GDM1 (cell line): ENCODE measurements at regions not wholly inside any gene's neighbourhood (a gene's known extent, or its start where the extent isn't known, plus 50 kb on each side); places are given as distances from the start of the nearest gene placed in this dataset.

Source experiments
- DNase-seq: peaks from one replicate; lab custom pipeline; 2025; lab: John Stamatoyannopoulos, UW

DNA sequence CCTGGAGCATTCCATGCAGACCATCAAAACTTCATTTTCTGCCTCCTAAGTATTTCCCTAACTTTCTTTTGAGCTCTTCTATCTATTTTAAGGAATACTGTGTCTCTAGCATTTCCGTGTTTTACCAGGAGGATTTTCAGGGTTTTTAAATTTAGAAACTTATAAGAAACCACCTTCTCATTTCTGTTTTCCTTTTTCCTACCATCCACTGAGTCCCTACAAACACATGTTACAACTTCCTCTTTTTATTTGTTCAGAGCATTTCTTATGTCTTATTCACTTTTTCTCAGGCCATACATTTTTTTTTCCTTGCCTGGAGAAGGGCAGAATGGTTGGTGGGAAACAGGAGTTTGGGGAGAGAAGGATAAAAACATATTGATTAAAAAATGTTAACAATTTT lies 130.0 kb upstream of the BMP5 start:
- no peak for DNase-seq

- DNase-seq = no peak
These were observed 129.0 kb upstream of the BMP5 start for GRCh38 chr6:56004426-56004825.

DNA sequence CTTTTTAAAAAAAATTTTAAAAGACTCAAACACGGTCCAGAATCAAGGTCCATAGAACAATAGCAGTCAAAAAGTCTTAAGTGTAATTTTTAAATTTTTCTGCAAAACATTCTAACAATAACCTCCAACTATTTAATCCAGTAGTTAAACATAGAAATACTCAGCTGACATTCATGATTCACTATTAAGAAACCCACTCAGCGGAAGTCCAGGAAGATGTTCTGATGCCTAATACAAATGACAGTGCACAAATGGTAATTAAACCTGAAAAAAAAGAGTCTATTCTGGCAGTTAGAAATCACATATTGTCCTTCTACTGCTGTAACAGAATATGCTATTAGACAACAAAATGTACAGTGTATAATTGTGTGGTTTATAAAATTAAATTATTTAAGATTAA lies 128.2 kb upstream of the BMP5 start:
- DNase-seq = no peak

GRCh38 chr6:56002336-56002735 lies 126.9 kb upstream of the BMP5 start:
- no peak for DNase-seq

DNA sequence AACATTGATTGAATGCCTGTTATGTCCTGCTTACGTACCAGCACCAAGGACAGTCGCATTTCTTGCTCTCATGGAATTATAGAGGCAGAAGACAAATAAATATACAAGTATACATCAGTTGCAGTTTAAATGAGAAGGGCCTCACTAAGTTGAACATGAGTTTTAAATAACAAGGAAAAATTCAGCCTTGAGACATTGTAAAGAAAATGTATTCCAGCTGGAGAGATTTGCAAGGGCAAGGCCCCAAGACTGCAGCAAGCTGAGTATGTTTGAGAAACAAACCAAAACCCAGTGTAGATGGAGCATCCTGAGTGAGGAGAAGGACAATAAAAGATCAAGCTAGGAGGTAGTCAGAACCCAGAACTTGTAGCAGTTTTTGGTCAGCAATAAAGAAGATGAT lies 123.2 kb upstream of the BMP5 start:
- no peak for DNase-seq

DNA sequence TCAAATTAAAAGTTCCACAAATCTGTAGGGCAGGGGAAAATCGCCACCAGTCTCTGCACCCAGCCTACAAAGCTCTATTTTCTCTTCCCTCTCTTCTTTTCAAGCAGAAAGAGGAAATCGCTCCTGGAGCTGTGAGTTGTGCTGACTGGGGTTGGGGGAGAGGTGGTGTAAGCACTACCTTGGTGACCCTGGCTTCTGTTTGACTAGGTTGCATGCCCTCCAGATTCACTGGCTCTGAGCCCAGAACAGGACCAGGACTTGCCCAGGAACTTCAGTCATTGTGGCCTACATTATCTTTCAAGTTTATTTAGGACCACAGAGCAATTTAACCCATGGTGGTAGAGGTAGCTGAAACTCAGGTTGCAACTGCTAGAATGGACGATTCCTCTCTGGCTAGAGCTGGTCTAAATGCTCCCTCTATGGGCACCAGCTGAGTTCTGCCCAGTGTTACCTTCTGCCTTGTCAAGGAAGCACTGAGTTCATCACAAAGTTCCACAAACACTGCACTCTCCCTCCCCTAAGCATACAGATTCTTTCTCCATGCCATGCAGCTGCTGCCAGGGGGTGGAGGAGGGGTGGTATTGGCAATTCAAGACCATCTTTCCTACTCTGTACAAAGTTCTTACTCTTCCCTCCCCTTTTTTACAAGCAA lies 122.0 kb upstream of the BMP5 start:
- DNase-seq = no peak

GRCh38 chr6:55994531-55994930 lies 119.1 kb upstream of the BMP5 start:
- no peak for DNase-seq

DNA sequence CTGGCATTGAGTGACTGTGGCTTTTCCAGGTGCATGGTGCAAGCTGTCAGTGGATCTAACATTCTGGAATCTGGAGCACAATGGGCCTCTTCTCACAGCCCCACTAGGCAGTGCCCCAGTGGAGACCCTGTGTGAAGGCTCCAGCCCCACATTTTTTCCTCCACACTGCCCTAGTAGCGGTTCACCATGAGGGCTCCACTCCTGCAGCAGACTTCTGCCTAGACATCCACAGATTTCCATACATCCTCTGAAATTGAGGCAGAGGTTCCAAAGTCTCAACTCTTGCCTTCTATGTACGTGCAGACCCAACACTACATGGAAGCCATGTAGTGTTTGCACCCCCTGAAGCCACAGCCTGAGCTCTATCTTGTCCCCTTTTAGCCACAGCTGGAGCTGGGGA lies 118.0 kb upstream of the BMP5 start:
- DNase-seq = no peak

DNA sequence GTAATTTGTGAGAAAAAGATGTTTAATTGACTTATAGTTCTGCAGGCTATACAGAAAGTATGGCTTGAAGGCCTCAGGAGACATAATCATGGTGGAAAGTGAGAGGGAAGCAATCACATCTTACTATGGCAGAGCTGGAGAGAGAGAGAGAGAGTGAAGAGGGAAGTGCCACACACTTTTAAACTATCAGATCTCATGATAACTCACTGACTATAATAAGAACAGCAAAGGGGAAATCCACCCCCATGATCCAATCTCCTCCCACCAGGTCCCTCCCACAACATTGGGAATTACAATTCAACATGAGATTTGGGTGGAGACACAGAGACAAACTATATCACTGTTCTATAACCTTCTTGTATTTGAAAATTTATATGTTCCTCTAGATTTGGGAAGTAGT lies 117.2 kb upstream of the BMP5 start:
- no peak for DNase-seq

DNA sequence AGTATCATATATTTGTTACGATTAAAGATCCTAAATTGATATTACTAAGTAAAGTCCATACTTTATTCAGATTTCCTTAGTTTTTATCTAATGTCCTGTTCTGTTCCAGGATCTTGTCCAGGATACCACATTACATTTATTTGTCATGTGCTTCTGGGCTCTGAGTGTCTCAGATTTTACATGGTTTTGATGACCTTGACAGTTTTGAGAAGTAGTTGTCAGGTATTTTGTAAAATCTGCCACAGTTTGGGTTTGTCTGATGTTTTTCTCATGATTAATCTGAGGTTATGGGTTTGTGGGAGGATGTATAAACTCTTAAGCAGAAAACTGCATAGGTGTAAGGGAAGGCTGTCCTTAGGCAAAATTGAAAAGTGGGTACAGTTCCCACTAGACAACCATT lies 109.9 kb upstream of the BMP5 start:
- no peak for DNase-seq

GRCh38 chr6:55983861-55984260 lies 108.5 kb upstream of the BMP5 start:
- no peak for DNase-seq

- no peak for DNase-seq
These were observed 106.3 kb upstream of the BMP5 start for GRCh38 chr6:55981660-55982059.

GRCh38 chr6:55980627-55981211 lies 105.3 kb upstream of the BMP5 start:
- DNase-seq = no peak

- no peak for DNase-seq
These were observed 104.1 kb upstream of the BMP5 start for GRCh38 chr6:55979526-55979925.

- DNase-seq = no peak
These were observed 102.7 kb upstream of the BMP5 start for GRCh38 chr6:55977959-55978665.

- no peak for DNase-seq
These were observed 99.3 kb upstream of the BMP5 start for GRCh38 chr6:55974688-55975087.

DNA sequence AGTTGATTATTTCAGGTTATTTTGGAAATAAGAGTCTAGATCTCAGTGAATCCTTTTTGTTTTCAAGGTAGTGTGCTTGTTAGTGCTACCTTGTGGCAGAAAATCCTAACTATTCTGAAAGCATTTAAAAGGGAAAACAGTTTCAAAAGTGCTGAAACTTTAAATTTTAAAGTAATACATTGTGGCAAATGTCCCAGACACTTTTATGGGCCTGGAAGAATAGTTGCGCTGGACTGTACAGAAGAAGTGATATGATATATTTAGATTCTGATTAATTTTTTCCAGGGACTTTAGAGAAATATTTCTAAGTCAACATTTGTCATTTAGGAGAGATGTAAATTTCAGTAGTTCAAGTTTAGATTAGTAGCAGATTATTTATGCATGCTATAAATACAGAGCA lies 96.7 kb upstream of the BMP5 start:
- DNase-seq = no peak

DNA sequence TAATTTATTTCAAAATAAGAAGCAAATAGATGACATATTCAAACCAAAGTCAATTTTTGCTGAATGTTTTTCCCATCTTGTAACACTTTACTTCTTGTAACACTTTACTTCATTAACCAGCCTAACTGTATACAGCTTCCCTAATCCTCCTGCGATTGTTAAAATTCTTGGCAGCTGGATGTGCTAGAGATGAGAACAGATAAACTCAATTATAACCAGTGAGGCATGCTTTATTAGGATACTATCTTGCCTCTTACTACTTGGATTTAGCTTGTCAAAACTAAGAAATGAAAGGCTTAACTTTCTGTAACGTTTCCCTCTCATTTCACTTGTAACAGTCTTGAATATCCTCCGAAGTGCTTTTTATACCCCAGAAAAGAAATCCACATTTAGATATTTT lies 94.1 kb upstream of the BMP5 start:
- DNase-seq = no peak

DNA sequence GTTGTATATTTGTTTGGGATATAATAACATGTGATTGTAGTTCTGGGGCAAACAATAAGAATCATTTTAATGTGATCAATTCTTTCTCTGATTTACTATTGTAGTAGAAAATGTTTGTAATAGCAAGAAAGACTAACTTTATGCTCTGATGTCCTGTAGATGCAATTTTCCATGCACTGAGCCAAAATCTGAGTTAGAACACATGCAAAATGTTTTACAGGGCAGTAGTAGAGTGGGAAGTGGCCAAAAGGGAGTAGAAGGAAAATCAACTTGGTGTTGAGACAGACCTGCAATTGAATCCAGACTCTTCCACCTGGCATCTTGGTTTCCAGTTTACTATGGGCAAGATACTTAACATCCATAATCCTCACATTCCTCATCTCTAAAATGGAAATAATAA lies 93.5 kb upstream of the BMP5 start:
- DNase-seq = no peak

- DNase-seq = no peak
These were observed 88.7 kb upstream of the BMP5 start for GRCh38 chr6:55964136-55964535.

GRCh38 chr6:55963301-55963700 lies 87.9 kb upstream of the BMP5 start:
- peak; percentile 5 for DNase-seq

GRCh38 chr6:55960344-55960743 lies 85.0 kb upstream of the BMP5 start:
- no peak for DNase-seq

- no peak for DNase-seq
These were observed 83.4 kb upstream of the BMP5 start for GRCh38 chr6:55958790-55959189.

DNA sequence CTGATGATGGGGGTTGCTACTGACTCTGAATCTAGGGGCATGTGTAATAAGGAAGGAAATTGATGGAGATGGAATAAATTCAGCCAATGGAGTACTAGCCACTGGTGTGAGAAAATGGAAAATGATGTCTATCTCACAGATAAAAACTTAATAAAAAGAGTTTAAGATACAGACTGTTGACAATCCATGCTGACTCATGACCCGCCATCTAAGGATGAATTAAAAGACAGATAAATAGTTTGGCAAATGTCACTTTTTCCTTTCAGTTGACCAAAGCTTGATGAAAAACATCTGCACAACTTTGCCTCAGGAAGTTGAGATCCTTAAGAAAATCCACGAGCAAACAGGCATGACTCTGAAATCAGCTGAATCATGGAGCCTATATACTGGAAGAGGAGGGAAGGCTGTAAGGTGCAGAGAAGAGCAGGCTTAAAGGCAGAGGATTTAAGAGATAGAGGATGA lies 82.6 kb upstream of the BMP5 start:
- DNase-seq = no peak
